SU-DHL-6 (cell line): ENCODE measurements at regions not wholly inside any gene's neighbourhood (a gene's known extent, or its start where the extent isn't known, plus 50 kb on each side); places are given as distances from the start of the nearest gene placed in this dataset.

Source experiments
- CTCF ChIP-seq: fragments of 200-600 bp; sonication (generic); IDR thresholded peaks from one replicate; pipeline ENCODE4 v1.5.1; 2017; ENCODE audit warnings: antibody characterized with exemption, mild to moderate bottlenecking, low read length, moderate library complexity; ENCODE audit not compliant: insufficient read depth, poor library complexity, severe bottlenecking
- EZH2phosphoT487 ChIP-seq: fragments of 200-600 bp; sonication (generic), shearing (Covaris generic); conservative IDR thresholded peaks from 2 replicates; pipeline ENCODE4 v1.6.1; 2018; ENCODE audit warnings: mild to moderate bottlenecking, antibody characterized with exemption, low read length, moderate library complexity, mixed read lengths

- TF ChIP-seq CTCF: no peak
- TF ChIP-seq EZH2phosphoT487: no peak
Measured at GRCh38 chr20:24366336-24367004, 103.0 kb upstream of the SYNDIG1 start.
